B cell (primary cell): ENCODE measurements at regions not wholly inside any gene's neighbourhood (a gene's known extent, or its start where the extent isn't known, plus 50 kb on each side); places are given as distances from the start of the nearest gene placed in this dataset.
"Not testable (repeated sequence)": the region's sequence is repeated elsewhere in the genome, so short reads cannot be mapped to it uniquely, and the experiment has no call there.

Experiments
- CTCF ChIP-seq: fragments of 200-600 bp; IDR thresholded peaks from one replicate; pipeline ENCODE4 v1.8.0; 2022; ENCODE audit warnings: antibody characterized with exemption, mild to moderate bottlenecking
- EZH2 ChIP-seq: IDR thresholded peaks from 2 replicates; pipeline ENCODE4 v1.6.1; 2012; ENCODE audit warnings: borderline replicate concordance, low read depth, mild to moderate bottlenecking, moderate library complexity, low read length; ENCODE audit not compliant: insufficient read depth, poor library complexity, severe bottlenecking

- not testable (repeated sequence) for TF ChIP-seq CTCF, EZH2
Observed at GRCh38 chr5:25263507-25263906, 618.7 kb upstream of the CDH10 start.
